D721Med (cell line): ENCODE measurements at regions not wholly inside any gene's neighbourhood (a gene's known extent, or its start where the extent isn't known, plus 50 kb on each side); places are given as distances from the start of the nearest gene placed in this dataset.

ENCODE experiments used
- DNase-seq: peaks from one replicate; pipeline ENCODE4 v3.0.0; 2011; ENCODE audit warnings: low spot score; ENCODE audit not compliant: insufficient read length
- FAIRE-seq: peaks from 2 replicates; lab custom pipeline; 2011; peaks lifted over from hg19 to GRCh38; lab: Jason Lieb, UNC
- TF ChIP-seq, protein P1 (sequence below): IDR thresholded peaks from 2 replicates; pipeline ENCODE4 v1.5.1; 2012; ENCODE audit warnings: mild to moderate bottlenecking, control low read depth; ENCODE audit not compliant: insufficient read depth; ENCODE audit errors: missing control alignments

GRCh38 chr4:13917015-13917414 lies 289.5 kb upstream of the BOD1L1 start:
- FAIRE-seq: no peak
- TF ChIP-seq, protein P1, sequence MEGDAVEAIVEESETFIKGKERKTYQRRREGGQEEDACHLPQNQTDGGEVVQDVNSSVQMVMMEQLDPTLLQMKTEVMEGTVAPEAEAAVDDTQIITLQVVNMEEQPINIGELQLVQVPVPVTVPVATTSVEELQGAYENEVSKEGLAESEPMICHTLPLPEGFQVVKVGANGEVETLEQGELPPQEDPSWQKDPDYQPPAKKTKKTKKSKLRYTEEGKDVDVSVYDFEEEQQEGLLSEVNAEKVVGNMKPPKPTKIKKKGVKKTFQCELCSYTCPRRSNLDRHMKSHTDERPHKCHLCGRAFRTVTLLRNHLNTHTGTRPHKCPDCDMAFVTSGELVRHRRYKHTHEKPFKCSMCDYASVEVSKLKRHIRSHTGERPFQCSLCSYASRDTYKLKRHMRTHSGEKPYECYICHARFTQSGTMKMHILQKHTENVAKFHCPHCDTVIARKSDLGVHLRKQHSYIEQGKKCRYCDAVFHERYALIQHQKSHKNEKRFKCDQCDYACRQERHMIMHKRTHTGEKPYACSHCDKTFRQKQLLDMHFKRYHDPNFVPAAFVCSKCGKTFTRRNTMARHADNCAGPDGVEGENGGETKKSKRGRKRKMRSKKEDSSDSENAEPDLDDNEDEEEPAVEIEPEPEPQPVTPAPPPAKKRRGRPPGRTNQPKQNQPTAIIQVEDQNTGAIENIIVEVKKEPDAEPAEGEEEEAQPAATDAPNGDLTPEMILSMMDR: no peak
- no peak for DNase-seq

DNA sequence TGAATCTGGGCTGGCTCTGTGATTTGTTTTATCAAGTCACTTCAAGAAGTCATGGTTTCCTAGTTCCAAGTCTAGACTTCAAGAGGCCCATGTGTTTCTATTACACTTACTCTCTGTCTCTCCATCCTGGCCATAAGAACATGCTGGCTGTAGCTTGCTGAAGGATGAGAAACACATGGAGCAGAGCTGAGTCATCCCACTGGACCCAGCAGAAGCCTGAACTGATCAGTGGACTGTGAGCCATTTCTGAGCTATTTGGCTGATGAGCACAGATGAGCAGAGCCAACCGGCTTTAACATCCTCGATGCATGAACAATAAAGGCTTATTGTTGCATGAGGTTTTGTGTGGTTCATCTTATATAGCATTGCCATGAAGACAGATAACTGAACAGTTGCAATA lies 290.6 kb upstream of the BOD1L1 start:
- no peak for DNase-seq
- FAIRE-seq: no peak
- TF ChIP-seq, protein P1: no peak

- TF ChIP-seq, protein P1: no peak
- FAIRE-seq (no peak), DNase-seq (no peak)
These were observed 291.5 kb upstream of the BOD1L1 start for GRCh38 chr4:13918991-13919441.

- TF ChIP-seq, protein P1: no peak
- no peak for DNase-seq
- no peak for FAIRE-seq
These were observed 292.8 kb upstream of the BOD1L1 start for GRCh38 chr4:13920111-13920875.

GRCh38 chr4:13920901-13921300 lies 293.4 kb upstream of the BOD1L1 start:
- FAIRE-seq: no peak

GRCh38 chr4:13921805-13922204 lies 294.3 kb upstream of the BOD1L1 start:
- TF ChIP-seq, protein P1: no peak
- DNase-seq (no peak), FAIRE-seq (no peak)

More at GRCh38 chr4:13920901-13921300, 293.4 kb upstream of the BOD1L1 start:
- TF ChIP-seq, protein P1: no peak
- no peak for DNase-seq

GRCh38 chr4:13922459-13922858 lies 294.9 kb upstream of the BOD1L1 start:
- DNase-seq (no peak), FAIRE-seq (no peak)
- TF ChIP-seq, protein P1: no peak
